ENCODE measurements at regions not wholly inside any gene's neighbourhood (a gene's known extent, or its start where the extent isn't known, plus 50 kb on each side); places are given as distances from the start of the nearest gene placed in this dataset.

DNA sequence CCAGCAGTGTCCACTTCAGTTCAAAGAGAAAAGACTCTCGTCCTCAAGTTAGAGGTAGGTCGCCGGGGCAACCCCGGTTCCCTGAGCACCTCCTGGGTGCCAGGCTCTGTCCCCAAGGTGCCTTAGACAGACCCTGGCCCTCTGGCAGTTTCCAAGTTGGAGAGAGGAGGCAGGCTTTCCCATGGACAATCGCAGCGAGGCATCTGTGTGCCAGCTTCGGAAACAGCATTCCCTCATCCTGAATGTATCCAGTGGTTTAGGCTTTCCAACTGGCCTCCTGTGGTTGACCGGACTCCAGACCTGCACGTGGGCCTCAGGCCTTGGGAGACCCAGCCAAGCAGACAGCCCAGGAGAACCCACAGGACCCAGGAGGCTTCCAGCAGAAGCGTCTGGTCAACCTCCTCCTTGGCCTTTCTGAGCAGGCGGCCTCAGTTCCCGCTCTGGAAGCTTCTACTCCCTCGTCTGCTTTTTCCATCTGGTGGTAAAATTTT lies 70.3 kb downstream of the KCNF1 start:
- no peaks in the 10 kb centered on the region for H3K36me3 Mint-ChIP-seq (ENCODE audit: insufficient read depth, unreplicated experiment)
- intact Hi-C loops (cut with micrococcal nuclease; ENCODE audit: unreplicated experiment) = no loop called here
- no peak overlapping the region for H3K4me3 Mint-ChIP-seq (ENCODE audit: low read depth, unreplicated experiment)
- no peak overlapping the region for H3K27ac Mint-ChIP-seq (ENCODE audit: unreplicated experiment)
- no peaks in the 10 kb centered on the region for H3K9me3 Mint-ChIP-seq (ENCODE audit: low read depth, unreplicated experiment)
- no peak for DNase-seq
- no TSS peak for BruUV-seq (replicated peaks)
- peaks cover 77% of the 10 kb centered on the region for H3K27me3 Mint-ChIP-seq (ENCODE audit: unreplicated experiment)
- TF ChIP-seq, protein P1, sequence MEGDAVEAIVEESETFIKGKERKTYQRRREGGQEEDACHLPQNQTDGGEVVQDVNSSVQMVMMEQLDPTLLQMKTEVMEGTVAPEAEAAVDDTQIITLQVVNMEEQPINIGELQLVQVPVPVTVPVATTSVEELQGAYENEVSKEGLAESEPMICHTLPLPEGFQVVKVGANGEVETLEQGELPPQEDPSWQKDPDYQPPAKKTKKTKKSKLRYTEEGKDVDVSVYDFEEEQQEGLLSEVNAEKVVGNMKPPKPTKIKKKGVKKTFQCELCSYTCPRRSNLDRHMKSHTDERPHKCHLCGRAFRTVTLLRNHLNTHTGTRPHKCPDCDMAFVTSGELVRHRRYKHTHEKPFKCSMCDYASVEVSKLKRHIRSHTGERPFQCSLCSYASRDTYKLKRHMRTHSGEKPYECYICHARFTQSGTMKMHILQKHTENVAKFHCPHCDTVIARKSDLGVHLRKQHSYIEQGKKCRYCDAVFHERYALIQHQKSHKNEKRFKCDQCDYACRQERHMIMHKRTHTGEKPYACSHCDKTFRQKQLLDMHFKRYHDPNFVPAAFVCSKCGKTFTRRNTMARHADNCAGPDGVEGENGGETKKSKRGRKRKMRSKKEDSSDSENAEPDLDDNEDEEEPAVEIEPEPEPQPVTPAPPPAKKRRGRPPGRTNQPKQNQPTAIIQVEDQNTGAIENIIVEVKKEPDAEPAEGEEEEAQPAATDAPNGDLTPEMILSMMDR (IDR thresholded peaks at IDR 0.05; ENCODE audit: unreplicated experiment) = no peak
- H3K4me1 Mint-ChIP-seq (ENCODE audit: low read depth, unreplicated experiment) = no peaks in the 10 kb centered on the region
- CTCF ChIA-PET = interaction anchor here (0.6 kb wide), 1 partner anchor 356 kb away, joined by 3 read pairs; no protein-coding TSS in a partner anchor

DNA sequence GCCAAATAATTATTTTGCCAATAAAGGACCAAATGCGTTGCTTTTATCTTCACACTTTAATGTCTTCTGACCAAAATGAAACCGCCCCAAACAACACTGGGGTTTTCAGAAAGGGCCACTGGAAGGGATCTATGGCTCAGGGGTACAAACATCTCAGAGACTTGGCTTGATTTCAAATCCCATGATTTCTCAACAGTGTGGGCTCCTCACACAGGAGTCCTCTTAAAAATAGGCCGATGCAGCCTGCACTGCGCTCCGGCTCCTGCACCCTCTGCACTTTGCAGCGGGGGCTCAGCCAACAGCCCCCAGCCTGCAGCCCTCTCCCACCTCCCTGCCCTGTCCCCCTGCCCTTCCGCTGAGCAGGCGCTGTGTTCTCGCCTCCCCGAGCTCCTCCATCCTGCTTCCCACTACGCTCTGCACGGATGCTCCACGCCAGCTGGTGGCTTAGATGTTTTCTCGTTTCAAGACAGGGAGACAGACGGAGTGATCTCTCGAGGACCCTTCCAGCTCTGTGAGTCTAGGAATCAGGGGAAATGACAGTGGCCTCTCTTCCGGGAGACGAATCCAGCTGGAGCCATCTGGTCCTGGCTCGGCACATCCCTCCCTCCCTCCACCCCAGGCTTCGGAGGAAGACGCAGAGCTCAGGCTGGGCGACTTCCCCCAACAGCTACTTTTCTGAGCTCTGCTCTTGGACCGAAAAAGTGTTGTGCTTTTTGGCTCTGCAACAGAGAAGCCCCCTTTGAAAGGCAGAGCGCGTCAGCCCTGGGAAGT lies 71.4 kb downstream of the KCNF1 start:
- Mint-ChIP-seq H3K36me3 (ENCODE audit: insufficient read depth, unreplicated experiment) (no peaks in the 10 kb centered on the region), H3K27me3 (ENCODE audit: unreplicated experiment) (peaks cover 82% of the 10 kb centered on the region), H3K9me3 (ENCODE audit: low read depth, unreplicated experiment) (no peaks in the 10 kb centered on the region), H3K4me1 (ENCODE audit: low read depth, unreplicated experiment) (no peaks in the 10 kb centered on the region), H3K27ac (ENCODE audit: unreplicated experiment) (no peak overlapping the region), H3K4me3 (ENCODE audit: low read depth, unreplicated experiment) (no peak overlapping the region)
- TF ChIP-seq, protein P1 (IDR thresholded peaks at IDR 0.05; ENCODE audit: unreplicated experiment) = no peak
- BruUV-seq (replicated peaks) = no TSS peak
- intact Hi-C loops (cut with micrococcal nuclease; ENCODE audit: unreplicated experiment) = no loop called here
- no peak for DNase-seq
- CTCF ChIA-PET = interaction anchor here (0.6 kb wide), 1 partner anchor 1425 kb away, joined by 3 read pairs; no protein-coding TSS in a partner anchor

DNA sequence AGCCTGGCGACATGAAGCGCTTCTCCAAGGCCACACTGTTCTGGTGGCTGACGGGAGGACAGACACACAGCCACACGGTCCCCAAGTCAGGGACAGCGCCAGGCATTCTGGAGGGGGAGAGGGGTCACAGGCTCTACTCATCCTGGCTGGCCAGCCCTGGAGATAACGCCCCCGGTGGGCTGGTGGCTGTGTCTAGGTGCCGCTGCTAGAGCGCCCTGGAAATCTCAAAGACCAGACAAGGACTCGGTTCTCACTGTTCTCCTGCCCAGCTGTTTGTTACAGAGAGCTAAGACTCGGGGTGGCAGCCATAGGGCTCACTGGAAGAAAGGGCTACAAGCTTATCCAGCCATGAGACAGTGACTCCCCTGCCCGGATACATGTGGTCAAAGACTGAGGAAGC lies 72.0 kb downstream of the KCNF1 start:
- Mint-ChIP-seq H3K27ac (ENCODE audit: unreplicated experiment) (no peak overlapping the region), H3K9me3 (ENCODE audit: low read depth, unreplicated experiment) (no peaks in the 10 kb centered on the region), H3K36me3 (ENCODE audit: insufficient read depth, unreplicated experiment) (no peaks in the 10 kb centered on the region), H3K4me1 (ENCODE audit: low read depth, unreplicated experiment) (no peaks in the 10 kb centered on the region), H3K4me3 (ENCODE audit: low read depth, unreplicated experiment) (no peak overlapping the region), H3K27me3 (ENCODE audit: unreplicated experiment) (peaks cover 82% of the 10 kb centered on the region)
- CTCF ChIA-PET = interaction anchor here (0.6 kb wide), 1 partner anchor 1425 kb away, joined by 3 read pairs; no protein-coding TSS in a partner anchor
- TF ChIP-seq, protein P1 (IDR thresholded peaks at IDR 0.05; ENCODE audit: unreplicated experiment) = no peak
- no peak for DNase-seq
- no TSS peak for BruUV-seq (replicated peaks)
- intact Hi-C loops (cut with micrococcal nuclease; ENCODE audit: unreplicated experiment) = no loop called here

DNA sequence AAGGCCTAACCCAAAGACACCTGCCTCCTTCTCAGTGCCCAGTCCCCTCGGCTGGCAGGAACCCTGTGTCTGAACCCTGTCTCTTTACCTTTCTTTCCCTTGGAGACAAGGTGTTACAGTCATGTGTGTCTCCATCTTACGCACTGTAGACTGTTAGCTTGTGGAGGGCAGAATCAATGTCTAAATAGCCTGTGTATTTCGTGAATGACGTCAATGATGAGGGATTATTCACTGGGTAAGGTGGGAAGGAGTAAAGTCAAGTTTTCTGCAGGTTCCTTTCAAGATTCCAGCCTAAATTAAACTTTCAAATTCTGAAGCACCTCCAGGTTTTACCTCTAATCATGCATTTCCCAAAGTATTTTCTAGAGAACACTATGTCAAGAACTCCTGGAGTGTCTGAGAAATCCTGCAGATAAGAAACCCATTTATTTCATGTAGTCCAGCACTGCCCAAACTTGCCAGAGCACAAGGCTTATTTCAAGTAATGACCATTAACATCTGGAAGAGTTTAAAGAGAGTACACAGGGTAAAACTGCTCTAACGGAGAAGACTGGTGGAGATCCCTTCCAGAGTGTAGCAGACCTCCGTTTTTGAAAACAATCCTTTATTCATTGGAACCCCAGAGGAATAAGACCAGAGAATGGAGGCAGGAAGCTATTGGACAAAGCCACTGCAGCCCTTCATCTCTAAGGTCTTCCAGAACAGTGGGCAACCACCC lies 72.8 kb downstream of the KCNF1 start:
- TF ChIP-seq, protein P1 (IDR thresholded peaks at IDR 0.05; ENCODE audit: unreplicated experiment) = no peak
- DNase-seq = no peak
- no peaks in the 10 kb centered on the region for H3K9me3 Mint-ChIP-seq (ENCODE audit: low read depth, unreplicated experiment)
- BruUV-seq (replicated peaks) = no TSS peak
- H3K36me3 Mint-ChIP-seq (ENCODE audit: insufficient read depth, unreplicated experiment) = no peaks in the 10 kb centered on the region
- no peak overlapping the region for H3K27ac Mint-ChIP-seq (ENCODE audit: unreplicated experiment)
- H3K4me1 Mint-ChIP-seq (ENCODE audit: low read depth, unreplicated experiment) = no peaks in the 10 kb centered on the region
- CTCF ChIA-PET = no interaction called here
- H3K27me3 Mint-ChIP-seq (ENCODE audit: unreplicated experiment) = peaks cover 82% of the 10 kb centered on the region
- no peak overlapping the region for H3K4me3 Mint-ChIP-seq (ENCODE audit: low read depth, unreplicated experiment)
- intact Hi-C loops (cut with micrococcal nuclease; ENCODE audit: unreplicated experiment) = no loop called here

Measured in Calu3 (cell line).